Endodermal cell (in vitro differentiated cells): ENCODE measurements at regions not wholly inside any gene's neighbourhood (a gene's known extent, or its start where the extent isn't known, plus 50 kb on each side); places are given as distances from the start of the nearest gene placed in this dataset.
"Not testable (repeated sequence)": the region's sequence is repeated elsewhere in the genome, so short reads cannot be mapped to it uniquely, and the experiment has no call there.

Experiments
- DNase-seq: peaks from one replicate; pipeline ENCODE4 v3.0.0-alpha.2; 2017
- H3K27ac ChIP-seq: 2 replicates; pipeline ENCODE4 v1.5.1; 2013; ENCODE audit warnings: mild to moderate bottlenecking, low read depth, low read length, moderate library complexity
- H3K27me3 ChIP-seq: 2 replicates; pipeline ENCODE4 v1.6.1; 2013; ENCODE audit warnings: mild to moderate bottlenecking, low read length, moderate library complexity; ENCODE audit not compliant: insufficient read depth, control insufficient read depth, poor library complexity, severe bottlenecking
- H3K36me3 ChIP-seq: 2 replicates; pipeline ENCODE4 v1.7.0; 2013; ENCODE audit warnings: mild to moderate bottlenecking, low read length, moderate library complexity; ENCODE audit not compliant: control insufficient read depth, insufficient read depth
- H3K4me1 ChIP-seq: one replicate; pipeline ENCODE4 v1.7.0; 2013; ENCODE audit warnings: low read length; ENCODE audit not compliant: control insufficient read depth, insufficient read depth
- H3K4me3 ChIP-seq: 2 replicates; pipeline ENCODE4 v1.5.1; 2013; ENCODE audit warnings: mild to moderate bottlenecking, low read length, moderate library complexity
- H3K9ac ChIP-seq: 2 replicates; pipeline ENCODE4 v1.6.1; 2013; ENCODE audit warnings: mild to moderate bottlenecking, low read length, moderate library complexity; ENCODE audit not compliant: poor library complexity, severe bottlenecking; ENCODE audit errors: extremely low read depth
- H3K9me3 ChIP-seq: 2 replicates; pipeline ENCODE4 v1.6.1; 2013; ENCODE audit warnings: mild to moderate bottlenecking, low read length, moderate library complexity; ENCODE audit not compliant: control insufficient read depth
- H3K27ac Mint-ChIP-seq: 2 replicates; pipeline ENCODE4 v1.8.0; 2020; ENCODE audit warnings: mixed read lengths
- H3K27me3 Mint-ChIP-seq: 2 replicates; pipeline ENCODE4 v1.8.0; 2021; ENCODE audit warnings: mild to moderate bottlenecking, mixed read lengths; ENCODE audit not compliant: insufficient read depth
- H3K36me3 Mint-ChIP-seq: 2 replicates; pipeline ENCODE4 v1.8.0; 2020; ENCODE audit warnings: low read depth, mixed read lengths
- H3K4me1 Mint-ChIP-seq: 2 replicates; pipeline ENCODE4 v1.8.0; 2020; ENCODE audit warnings: mixed read lengths
- H3K4me3 Mint-ChIP-seq: 2 replicates; pipeline ENCODE4 v1.8.0; 2020; ENCODE audit warnings: mild to moderate bottlenecking, moderate library complexity, mixed read lengths
- H3K9me3 Mint-ChIP-seq: 2 replicates; pipeline ENCODE4 v1.8.0; 2020; ENCODE audit warnings: mild to moderate bottlenecking, mixed read lengths
- whole genome bisulfite sequencing, 2 experiments: methylation state at CpG; one replicate each; pipeline versions ENCODE4 v1.1.5 to v1.1.7; 2013; ENCODE audit warnings: missing lambda C conversion rate in 2 of 2, mixed read lengths in 1 of 2; ENCODE audit not compliant: insufficient coverage in 1 of 2, insufficient read length in 1 of 2; 5-methylcytosine and 5-hydroxymethylcytosine counted together
- TF ChIP-seq, protein P1 (sequence below): fragments of 200-600 bp; sonication (generic); conservative IDR thresholded peaks from 2 replicates; pipeline ENCODE4 v1.5.0; 2021; ENCODE audit warnings: antibody characterized with exemption, mild to moderate bottlenecking

GRCh38 chrX:103428525-103428924, 52.2 kb downstream of the BEX3 start:
- DNase-seq: peak; percentile 53
- peaks cover 27% of the 10 kb centered on the region for H3K4me1 Mint-ChIP-seq
- H3K27ac Mint-ChIP-seq: no peak overlapping the region
- Histone ChIP-seq H3K4me1 (no peaks in the 10 kb centered on the region), H3K27ac (no peak overlapping the region), H3K4me3 (peak overlapping the region; percentile 84), H3K27me3 (no peaks in the 10 kb centered on the region), H3K36me3 (peaks cover 43% of the 10 kb centered on the region), H3K9me3 (no peaks in the 10 kb centered on the region), H3K9ac (peak overlapping the region; percentile 98)
- WGBS, 2 experiments: 57% methylated on average over 1 of the region's 2 CpGs; no CpG with 5 or more reads in 1 of the 2 experiments
- H3K27me3 Mint-ChIP-seq: no peaks in the 10 kb centered on the region
- H3K36me3 Mint-ChIP-seq: peaks cover 15% of the 10 kb centered on the region
- TF ChIP-seq, protein P1, sequence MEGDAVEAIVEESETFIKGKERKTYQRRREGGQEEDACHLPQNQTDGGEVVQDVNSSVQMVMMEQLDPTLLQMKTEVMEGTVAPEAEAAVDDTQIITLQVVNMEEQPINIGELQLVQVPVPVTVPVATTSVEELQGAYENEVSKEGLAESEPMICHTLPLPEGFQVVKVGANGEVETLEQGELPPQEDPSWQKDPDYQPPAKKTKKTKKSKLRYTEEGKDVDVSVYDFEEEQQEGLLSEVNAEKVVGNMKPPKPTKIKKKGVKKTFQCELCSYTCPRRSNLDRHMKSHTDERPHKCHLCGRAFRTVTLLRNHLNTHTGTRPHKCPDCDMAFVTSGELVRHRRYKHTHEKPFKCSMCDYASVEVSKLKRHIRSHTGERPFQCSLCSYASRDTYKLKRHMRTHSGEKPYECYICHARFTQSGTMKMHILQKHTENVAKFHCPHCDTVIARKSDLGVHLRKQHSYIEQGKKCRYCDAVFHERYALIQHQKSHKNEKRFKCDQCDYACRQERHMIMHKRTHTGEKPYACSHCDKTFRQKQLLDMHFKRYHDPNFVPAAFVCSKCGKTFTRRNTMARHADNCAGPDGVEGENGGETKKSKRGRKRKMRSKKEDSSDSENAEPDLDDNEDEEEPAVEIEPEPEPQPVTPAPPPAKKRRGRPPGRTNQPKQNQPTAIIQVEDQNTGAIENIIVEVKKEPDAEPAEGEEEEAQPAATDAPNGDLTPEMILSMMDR: no peak
- H3K4me3 Mint-ChIP-seq: no peak overlapping the region
- H3K9me3 Mint-ChIP-seq: no peaks in the 10 kb centered on the region

GRCh38 chrX:103429026-103429425, 52.7 kb downstream of the BEX3 start:
- H3K27me3 ChIP-seq, H3K27ac ChIP-seq, H3K9me3 Mint-ChIP-seq, H3K27me3 Mint-ChIP-seq, H3K9me3 ChIP-seq, H3K27ac Mint-ChIP-seq, H3K4me3 Mint-ChIP-seq, H3K4me1 ChIP-seq: not testable (repeated sequence)
- WGBS, 2 experiments: 33 to 41% methylated on average over 1 to 7 of the region's 7 CpGs
- Histone ChIP-seq H3K9ac (peak overlapping the region; percentile 98), H3K36me3 (peaks cover 43% of the 10 kb centered on the region), H3K4me3 (peak overlapping the region; percentile 84)
- DNase-seq: peak; percentile 78
- Mint-ChIP-seq H3K36me3 (peaks cover 15% of the 10 kb centered on the region), H3K4me1 (peaks cover 27% of the 10 kb centered on the region)

- no peak overlapping the region for H3K27ac Mint-ChIP-seq
- H3K4me3 Mint-ChIP-seq: no peak overlapping the region
- 67% methylated on average over 7 of the region's 7 CpGs; no CpG with 5 or more reads in 1 of the 2 experiments for WGBS, 2 experiments
- H3K9me3 ChIP-seq: no peaks in the 10 kb centered on the region
- H3K36me3 Mint-ChIP-seq: peaks cover 18% of the 10 kb centered on the region
- peaks cover 39% of the 10 kb centered on the region for H3K36me3 ChIP-seq
- peaks cover 8% of the 10 kb centered on the region for H3K9me3 Mint-ChIP-seq
- no peaks in the 10 kb centered on the region for H3K27me3 ChIP-seq
- H3K27me3 Mint-ChIP-seq: no peaks in the 10 kb centered on the region
- DNase-seq: no peak
- peak overlapping the region; percentile 98 for H3K9ac ChIP-seq
- no peak overlapping the region for H3K27ac ChIP-seq
- TF ChIP-seq, protein P1: no peak
- peak overlapping the region; percentile 87 for H3K4me3 ChIP-seq
- H3K4me1 Mint-ChIP-seq: peaks cover 26% of the 10 kb centered on the region
- H3K4me1 ChIP-seq: no peaks in the 10 kb centered on the region
Observed at GRCh38 chrX:103431316-103431715, 55.0 kb downstream of the BEX3 start.

DNA sequence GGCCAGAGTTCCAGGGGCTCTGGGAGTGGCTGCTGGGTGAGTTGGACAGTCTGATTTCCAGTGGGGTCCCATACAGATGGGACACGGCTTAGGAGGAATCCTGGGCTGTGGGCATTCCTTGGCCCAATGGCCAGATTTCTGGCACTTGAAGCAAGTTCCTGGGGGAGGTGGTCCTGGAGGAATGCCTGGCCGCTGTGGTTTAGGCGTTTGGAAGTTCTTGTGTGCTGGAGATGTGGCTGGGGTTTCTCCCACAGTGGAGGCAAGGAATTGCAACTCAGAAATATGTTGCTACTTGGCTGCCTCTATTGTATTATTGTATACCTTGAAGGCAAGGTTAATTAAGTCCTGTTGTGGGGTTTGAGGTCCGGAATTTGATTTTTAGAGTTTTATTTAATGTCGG, 56.5 kb downstream of the BEX3 start:
- 43 to 70% methylated on average over 2 to 3 of the region's 5 CpGs for WGBS, 2 experiments
- Histone ChIP-seq H3K4me3 (peak overlapping the region; percentile 87), H3K36me3 (peaks cover 24% of the 10 kb centered on the region), H3K9ac (peak overlapping the region; percentile 98)
- not testable (repeated sequence) for H3K4me1 ChIP-seq, H3K27me3 ChIP-seq, H3K27ac ChIP-seq, H3K36me3 Mint-ChIP-seq, H3K27me3 Mint-ChIP-seq, H3K9me3 ChIP-seq, DNase-seq, H3K4me3 Mint-ChIP-seq, H3K27ac Mint-ChIP-seq
- Mint-ChIP-seq H3K9me3 (peaks cover 12% of the 10 kb centered on the region), H3K4me1 (peaks cover 22% of the 10 kb centered on the region)
